ENCODE measurements at regions not wholly inside any gene's neighbourhood (a gene's known extent, or its start where the extent isn't known, plus 50 kb on each side); places are given as distances from the start of the nearest gene placed in this dataset.

GRCh38 chr20:22758815-22759214 is 174.4 kb upstream of the FOXA2 start:
- ChIA-PET RAD21 (ENCODE audit: unreplicated experiment) (no interaction called here), SMC1A (ENCODE audit: uncharacterized antibody, unreplicated experiment) (no interaction called here), POLR2A (no interaction called here), CTCF (no interaction called here)
- ATAC-seq, result no peak
- Histone ChIP-seq H3K4me3 (no peak overlapping the region), H3K27ac (ENCODE audit: control insufficient read depth, insufficient read depth) (no peak overlapping the region), H3K36me3 (ENCODE audit: control insufficient read depth in 2 of 2, insufficient read depth in 2 of 2, low read length in 1 of 2) (no peaks in the 10 kb centered on the region), H3K27me3 (replicated peaks in 1 of 2; ENCODE audit: control insufficient read depth in 2 of 2, insufficient read depth in 2 of 2, low read length in 1 of 2) (peaks cover 0 to 3% of the 10 kb centered on the region in 2 experiments; a peak in 1 of 4 replicates), H2AFZ (ENCODE audit: control insufficient read depth, low read depth, low read length) (no peak overlapping the region), H3K79me2 (ENCODE audit: control insufficient read depth, insufficient read depth, low read length) (no peaks in the 10 kb centered on the region), H3K9me3 (replicated peaks; ENCODE audit: control insufficient read depth, insufficient read depth, low read length) (no peaks in the 10 kb centered on the region), H3K4me2 (ENCODE audit: control insufficient read depth, insufficient read depth) (no peak overlapping the region), H4K20me1 (ENCODE audit: control insufficient read depth, insufficient read depth) (no peaks in the 10 kb centered on the region), H3K9ac (ENCODE audit: control insufficient read depth, insufficient read depth, low read length) (no peak overlapping the region), H3K4me1 (ENCODE audit: control insufficient read depth, insufficient read depth, low read length) (no peaks in the 10 kb centered on the region)
- no TSS peak for BruUV-seq (replicated peaks)
- 34% methylated on average over 3 of the region's 3 CpGs for WGBS (ENCODE audit: insufficient coverage, insufficient replicate concordance, low lambda C conversion rate, missing lambda C conversion rate)
- intact Hi-C loops (cut with micrococcal nuclease; ENCODE audit: unreplicated experiment) (no loop called here), in situ Hi-C loops (cut with MboI) (no loop called here)
- FAIRE-seq, result no peak
- DNase-seq (ENCODE audit: low read depth, low spot score), result no peak
- TF ChIP-seq FOXK2 (IDR thresholded peaks at IDR 0.05), result no peak
- no peak for TF ChIP-seq SMAD5 (IDR thresholded peaks at IDR 0.05; ENCODE audit: low read depth)
- no peak for TF ChIP-seq ZNF592 (IDR thresholded peaks at IDR 0.05)
- no peak for TF ChIP-seq SMC3 (IDR thresholded peaks at IDR 0.05; ENCODE audit: borderline replicate concordance, low read length)
- TF ChIP-seq MEF2B (IDR thresholded peaks at IDR 0.05; ENCODE audit: partially characterized antibody, poor library complexity, severe bottlenecking), result no peak
- TF ChIP-seq NR2F1 (conservative IDR thresholded peaks at IDR 0.05), result no peak
- no peak for TF ChIP-seq STAT3 (IDR thresholded peaks at IDR 0.05; ENCODE audit: low read depth, low read length)
- no peak for TF ChIP-seq SPI1 (IDR thresholded peaks at IDR 0.05; ENCODE audit: borderline replicate concordance, insufficient read depth, low read depth, low read length)
- TF ChIP-seq TCF3 (IDR thresholded peaks at IDR 0.05; ENCODE audit: borderline replicate concordance, insufficient read depth, low read depth, low read length), result no peak

Measured in GM12878 (cell line).